H1 (cell line): ENCODE measurements at regions not wholly inside any gene's neighbourhood (a gene's known extent, or its start where the extent isn't known, plus 50 kb on each side); places are given as distances from the start of the nearest gene placed in this dataset.

Experiments
- FOSL1 ChIP-seq: IDR thresholded peaks from 2 replicates; pipeline ENCODE4 v1.6.1; 2011; ENCODE audit warnings: mild to moderate bottlenecking, low read depth, low read length, moderate library complexity; ENCODE audit not compliant: insufficient read depth
- GTF2F1 ChIP-seq: IDR thresholded peaks from 2 replicates; pipeline ENCODE4 v1.6.1; 2012; ENCODE audit warnings: low read depth, low read length, improper control_type of control experiment, borderline replicate concordance
- NANOG ChIP-seq: IDR thresholded peaks from 2 replicates; pipeline ENCODE4 v1.6.1; 2011; ENCODE audit warnings: low read length, low read depth, mild to moderate bottlenecking, inconsistent platforms; ENCODE audit not compliant: insufficient read depth, poor library complexity, severe bottlenecking

GRCh38 chr2:53096351-53096750 is 671.3 kb upstream of the CHAC2 start (continued):
- TF ChIP-seq NANOG (no peak), FOSL1 (no peak), GTF2F1 (no peak)
